ENCODE measurements at regions not wholly inside any gene's neighbourhood (a gene's known extent, or its start where the extent isn't known, plus 50 kb on each side); places are given as distances from the start of the nearest gene placed in this dataset.
"Not testable (repeated sequence)": the region's sequence is repeated elsewhere in the genome, so short reads cannot be mapped to it uniquely, and the experiment has no call there.

DNA sequence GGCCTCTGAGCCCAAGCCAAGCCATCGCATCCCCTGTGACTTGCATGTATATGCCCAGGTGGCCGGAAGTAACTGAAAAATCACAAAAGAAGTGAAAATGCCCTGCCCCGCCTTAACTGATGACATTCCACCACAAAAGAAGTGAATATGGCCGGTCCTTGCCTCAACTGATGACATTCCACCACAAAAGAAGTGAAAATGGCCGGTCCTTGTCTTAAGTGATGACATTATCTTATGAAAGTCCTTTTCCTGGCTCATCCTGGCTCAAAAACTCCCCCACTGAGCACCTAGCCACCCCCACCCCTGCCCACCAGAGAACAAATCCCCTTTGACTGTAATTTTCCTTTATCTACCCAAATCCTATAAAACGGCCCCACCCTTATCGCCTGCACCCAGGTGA is 712.7 kb upstream of the PABPC4L start:
- TF ChIP-seq, protein P1, sequence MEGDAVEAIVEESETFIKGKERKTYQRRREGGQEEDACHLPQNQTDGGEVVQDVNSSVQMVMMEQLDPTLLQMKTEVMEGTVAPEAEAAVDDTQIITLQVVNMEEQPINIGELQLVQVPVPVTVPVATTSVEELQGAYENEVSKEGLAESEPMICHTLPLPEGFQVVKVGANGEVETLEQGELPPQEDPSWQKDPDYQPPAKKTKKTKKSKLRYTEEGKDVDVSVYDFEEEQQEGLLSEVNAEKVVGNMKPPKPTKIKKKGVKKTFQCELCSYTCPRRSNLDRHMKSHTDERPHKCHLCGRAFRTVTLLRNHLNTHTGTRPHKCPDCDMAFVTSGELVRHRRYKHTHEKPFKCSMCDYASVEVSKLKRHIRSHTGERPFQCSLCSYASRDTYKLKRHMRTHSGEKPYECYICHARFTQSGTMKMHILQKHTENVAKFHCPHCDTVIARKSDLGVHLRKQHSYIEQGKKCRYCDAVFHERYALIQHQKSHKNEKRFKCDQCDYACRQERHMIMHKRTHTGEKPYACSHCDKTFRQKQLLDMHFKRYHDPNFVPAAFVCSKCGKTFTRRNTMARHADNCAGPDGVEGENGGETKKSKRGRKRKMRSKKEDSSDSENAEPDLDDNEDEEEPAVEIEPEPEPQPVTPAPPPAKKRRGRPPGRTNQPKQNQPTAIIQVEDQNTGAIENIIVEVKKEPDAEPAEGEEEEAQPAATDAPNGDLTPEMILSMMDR (conservative IDR thresholded peaks at IDR 0.05): not testable (repeated sequence)
- not testable (repeated sequence) for TF ChIP-seq ZFX (IDR thresholded peaks at IDR 0.05)
